ENCODE measurements at regions not wholly inside any gene's neighbourhood (a gene's known extent, or its start where the extent isn't known, plus 50 kb on each side); places are given as distances from the start of the nearest gene placed in this dataset.

DNA sequence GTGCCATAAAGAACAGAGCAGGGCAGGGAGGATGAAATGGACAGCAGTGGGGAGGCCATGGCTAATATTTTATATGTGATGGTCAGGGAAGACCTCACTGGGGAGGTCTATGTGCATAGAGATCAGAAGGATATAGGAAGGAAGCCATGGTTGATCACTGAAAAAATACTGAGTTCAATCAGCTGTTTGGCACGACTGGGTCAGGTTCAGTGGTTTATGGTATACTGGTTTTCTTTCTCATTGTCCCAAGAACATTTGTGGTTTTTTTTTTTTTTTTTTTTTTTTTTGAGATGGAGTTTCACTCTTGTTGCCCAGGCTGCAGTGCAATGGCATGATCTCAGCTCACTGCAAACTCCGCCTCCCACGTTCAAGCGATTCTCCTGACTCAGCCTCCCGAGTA lies 78.3 kb upstream of the TIAM2 start (continued):
- TF ChIP-seq, protein P1, sequence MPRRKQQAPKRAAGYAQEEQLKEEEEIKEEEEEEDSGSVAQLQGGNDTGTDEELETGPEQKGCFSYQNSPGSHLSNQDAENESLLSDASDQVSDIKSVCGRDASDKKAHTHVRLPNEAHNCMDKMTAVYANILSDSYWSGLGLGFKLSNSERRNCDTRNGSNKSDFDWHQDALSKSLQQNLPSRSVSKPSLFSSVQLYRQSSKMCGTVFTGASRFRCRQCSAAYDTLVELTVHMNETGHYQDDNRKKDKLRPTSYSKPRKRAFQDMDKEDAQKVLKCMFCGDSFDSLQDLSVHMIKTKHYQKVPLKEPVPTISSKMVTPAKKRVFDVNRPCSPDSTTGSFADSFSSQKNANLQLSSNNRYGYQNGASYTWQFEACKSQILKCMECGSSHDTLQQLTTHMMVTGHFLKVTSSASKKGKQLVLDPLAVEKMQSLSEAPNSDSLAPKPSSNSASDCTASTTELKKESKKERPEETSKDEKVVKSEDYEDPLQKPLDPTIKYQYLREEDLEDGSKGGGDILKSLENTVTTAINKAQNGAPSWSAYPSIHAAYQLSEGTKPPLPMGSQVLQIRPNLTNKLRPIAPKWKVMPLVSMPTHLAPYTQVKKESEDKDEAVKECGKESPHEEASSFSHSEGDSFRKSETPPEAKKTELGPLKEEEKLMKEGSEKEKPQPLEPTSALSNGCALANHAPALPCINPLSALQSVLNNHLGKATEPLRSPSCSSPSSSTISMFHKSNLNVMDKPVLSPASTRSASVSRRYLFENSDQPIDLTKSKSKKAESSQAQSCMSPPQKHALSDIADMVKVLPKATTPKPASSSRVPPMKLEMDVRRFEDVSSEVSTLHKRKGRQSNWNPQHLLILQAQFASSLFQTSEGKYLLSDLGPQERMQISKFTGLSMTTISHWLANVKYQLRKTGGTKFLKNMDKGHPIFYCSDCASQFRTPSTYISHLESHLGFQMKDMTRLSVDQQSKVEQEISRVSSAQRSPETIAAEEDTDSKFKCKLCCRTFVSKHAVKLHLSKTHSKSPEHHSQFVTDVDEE (CRISPR knock-in tag; IDR thresholded peaks at IDR 0.05) = no peak
- TF ChIP-seq, protein P2, sequence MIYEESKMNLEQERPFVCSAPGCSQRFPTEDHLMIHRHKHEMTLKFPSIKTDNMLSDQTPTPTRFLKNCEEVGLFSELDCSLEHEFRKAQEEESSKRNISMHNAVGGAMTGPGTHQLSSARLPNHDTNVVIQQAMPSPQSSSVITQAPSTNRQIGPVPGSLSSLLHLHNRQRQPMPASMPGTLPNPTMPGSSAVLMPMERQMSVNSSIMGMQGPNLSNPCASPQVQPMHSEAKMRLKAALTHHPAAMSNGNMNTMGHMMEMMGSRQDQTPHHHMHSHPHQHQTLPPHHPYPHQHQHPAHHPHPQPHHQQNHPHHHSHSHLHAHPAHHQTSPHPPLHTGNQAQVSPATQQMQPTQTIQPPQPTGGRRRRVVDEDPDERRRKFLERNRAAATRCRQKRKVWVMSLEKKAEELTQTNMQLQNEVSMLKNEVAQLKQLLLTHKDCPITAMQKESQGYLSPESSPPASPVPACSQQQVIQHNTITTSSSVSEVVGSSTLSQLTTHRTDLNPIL (CRISPR knock-in tag; IDR thresholded peaks at IDR 0.05; ENCODE audit: low read depth) = no peak
- TF ChIP-seq PPARA (CRISPR knock-in tag; IDR thresholded peaks at IDR 0.05; ENCODE audit: borderline replicate concordance) (no peak), ZC3H10 (CRISPR knock-in tag; IDR thresholded peaks at IDR 0.05) (no peak), CSDC2 (CRISPR knock-in tag; IDR thresholded peaks at IDR 0.05) (no peak), TOX (CRISPR knock-in tag; IDR thresholded peaks at IDR 0.05; ENCODE audit: borderline replicate concordance) (no peak)
- TF ChIP-seq, protein P3, sequence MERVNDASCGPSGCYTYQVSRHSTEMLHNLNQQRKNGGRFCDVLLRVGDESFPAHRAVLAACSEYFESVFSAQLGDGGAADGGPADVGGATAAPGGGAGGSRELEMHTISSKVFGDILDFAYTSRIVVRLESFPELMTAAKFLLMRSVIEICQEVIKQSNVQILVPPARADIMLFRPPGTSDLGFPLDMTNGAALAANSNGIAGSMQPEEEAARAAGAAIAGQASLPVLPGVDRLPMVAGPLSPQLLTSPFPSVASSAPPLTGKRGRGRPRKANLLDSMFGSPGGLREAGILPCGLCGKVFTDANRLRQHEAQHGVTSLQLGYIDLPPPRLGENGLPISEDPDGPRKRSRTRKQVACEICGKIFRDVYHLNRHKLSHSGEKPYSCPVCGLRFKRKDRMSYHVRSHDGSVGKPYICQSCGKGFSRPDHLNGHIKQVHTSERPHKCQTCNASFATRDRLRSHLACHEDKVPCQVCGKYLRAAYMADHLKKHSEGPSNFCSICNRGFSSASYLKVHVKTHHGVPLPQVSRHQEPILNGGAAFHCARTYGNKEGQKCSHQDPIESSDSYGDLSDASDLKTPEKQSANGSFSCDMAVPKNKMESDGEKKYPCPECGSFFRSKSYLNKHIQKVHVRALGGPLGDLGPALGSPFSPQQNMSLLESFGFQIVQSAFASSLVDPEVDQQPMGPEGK (CRISPR knock-in tag; IDR thresholded peaks at IDR 0.05; ENCODE audit: borderline replicate concordance) = no peak

DNA sequence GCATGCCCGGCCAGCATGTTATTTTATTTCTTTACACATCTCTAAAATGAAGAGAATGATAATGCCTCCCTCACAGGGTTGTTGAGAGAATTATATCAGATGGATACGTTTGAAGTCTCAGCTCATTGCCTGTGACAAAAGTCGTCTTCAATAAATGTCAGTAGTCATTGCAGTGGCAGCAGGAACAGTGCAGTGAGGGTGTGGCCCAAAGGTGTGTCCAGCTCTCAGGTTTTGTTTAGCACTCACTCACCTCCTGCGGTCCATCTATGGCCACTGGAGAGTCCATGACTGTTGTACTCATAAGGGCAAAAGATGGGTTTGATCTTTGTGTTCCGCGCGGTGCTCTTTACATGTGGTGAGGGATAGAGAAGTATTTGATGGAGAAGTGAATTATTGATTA lies 77.2 kb upstream of the TIAM2 start:
- TF ChIP-seq RARB (CRISPR knock-in tag; IDR thresholded peaks at IDR 0.05) = no peak
- no peak for TF ChIP-seq ISL1 (CRISPR knock-in tag; IDR thresholded peaks at IDR 0.05)
- TF ChIP-seq BACH2 (CRISPR knock-in tag; IDR thresholded peaks at IDR 0.05; ENCODE audit: borderline replicate concordance) = no peak
- TF ChIP-seq TOX (CRISPR knock-in tag; IDR thresholded peaks at IDR 0.05; ENCODE audit: borderline replicate concordance) = no peak
- TF ChIP-seq CSDC2 (CRISPR knock-in tag; IDR thresholded peaks at IDR 0.05) = no peak
- no peak for TF ChIP-seq GLIS3 (CRISPR knock-in tag; IDR thresholded peaks at IDR 0.05)
- TF ChIP-seq PPARA (CRISPR knock-in tag; IDR thresholded peaks at IDR 0.05; ENCODE audit: borderline replicate concordance) = no peak
- TF ChIP-seq, protein P4, sequence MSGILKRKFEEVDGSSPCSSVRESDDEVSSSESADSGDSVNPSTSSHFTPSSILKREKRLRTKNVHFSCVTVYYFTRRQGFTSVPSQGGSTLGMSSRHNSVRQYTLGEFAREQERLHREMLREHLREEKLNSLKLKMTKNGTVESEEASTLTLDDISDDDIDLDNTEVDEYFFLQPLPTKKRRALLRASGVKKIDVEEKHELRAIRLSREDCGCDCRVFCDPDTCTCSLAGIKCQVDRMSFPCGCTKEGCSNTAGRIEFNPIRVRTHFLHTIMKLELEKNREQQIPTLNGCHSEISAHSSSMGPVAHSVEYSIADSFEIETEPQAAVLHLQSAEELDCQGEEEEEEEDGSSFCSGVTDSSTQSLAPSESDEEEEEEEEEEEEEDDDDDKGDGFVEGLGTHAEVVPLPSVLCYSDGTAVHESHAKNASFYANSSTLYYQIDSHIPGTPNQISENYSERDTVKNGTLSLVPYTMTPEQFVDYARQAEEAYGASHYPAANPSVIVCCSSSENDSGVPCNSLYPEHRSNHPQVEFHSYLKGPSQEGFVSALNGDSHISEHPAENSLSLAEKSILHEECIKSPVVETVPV (CRISPR knock-in tag; IDR thresholded peaks at IDR 0.05) = no peak
- no peak for TF ChIP-seq ZNF8 (CRISPR knock-in tag; IDR thresholded peaks at IDR 0.05)
- TF ChIP-seq, protein P5, sequence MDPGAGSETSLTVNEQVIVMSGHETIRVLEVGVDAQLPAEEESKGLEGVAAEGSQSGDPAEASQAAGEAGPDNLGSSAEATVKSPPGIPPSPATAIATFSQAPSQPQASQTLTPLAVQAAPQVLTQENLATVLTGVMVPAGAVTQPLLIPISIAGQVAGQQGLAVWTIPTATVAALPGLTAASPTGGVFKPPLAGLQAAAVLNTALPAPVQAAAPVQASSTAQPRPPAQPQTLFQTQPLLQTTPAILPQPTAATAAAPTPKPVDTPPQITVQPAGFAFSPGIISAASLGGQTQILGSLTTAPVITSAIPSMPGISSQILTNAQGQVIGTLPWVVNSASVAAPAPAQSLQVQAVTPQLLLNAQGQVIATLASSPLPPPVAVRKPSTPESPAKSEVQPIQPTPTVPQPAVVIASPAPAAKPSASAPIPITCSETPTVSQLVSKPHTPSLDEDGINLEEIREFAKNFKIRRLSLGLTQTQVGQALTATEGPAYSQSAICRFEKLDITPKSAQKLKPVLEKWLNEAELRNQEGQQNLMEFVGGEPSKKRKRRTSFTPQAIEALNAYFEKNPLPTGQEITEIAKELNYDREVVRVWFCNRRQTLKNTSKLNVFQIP (CRISPR knock-in tag; IDR thresholded peaks at IDR 0.05; ENCODE audit: borderline replicate concordance, low read depth) = no peak
- TF ChIP-seq, protein P1 (CRISPR knock-in tag; IDR thresholded peaks at IDR 0.05) = no peak
- TF ChIP-seq, protein P2 (CRISPR knock-in tag; IDR thresholded peaks at IDR 0.05; ENCODE audit: low read depth) = no peak
- TF ChIP-seq ESRRG (CRISPR knock-in tag; IDR thresholded peaks at IDR 0.05) = no peak
- TF ChIP-seq, protein P3 (CRISPR knock-in tag; IDR thresholded peaks at IDR 0.05; ENCODE audit: borderline replicate concordance) = no peak
- no peak for TF ChIP-seq OSR1 (CRISPR knock-in tag; IDR thresholded peaks at IDR 0.05)
- no peak for TF ChIP-seq ARNTL (CRISPR knock-in tag; IDR thresholded peaks at IDR 0.05; ENCODE audit: borderline replicate concordance, low read depth)
- TF ChIP-seq SNAI2 (CRISPR knock-in tag; IDR thresholded peaks at IDR 0.05) = no peak
- no peak for TF ChIP-seq TCF4 (CRISPR knock-in tag; IDR thresholded peaks at IDR 0.05; ENCODE audit: borderline replicate concordance)
- no peak for TF ChIP-seq ZNF70 (CRISPR knock-in tag; IDR thresholded peaks at IDR 0.05)
- no peak for ATAC-seq

Data from SK-N-SH treated with all-trans-retinoic acid at 6 μM for 48 hours (cell line).